ENCODE measurements at regions not wholly inside any gene's neighbourhood (a gene's known extent, or its start where the extent isn't known, plus 50 kb on each side); places are given as distances from the start of the nearest gene placed in this dataset.
"Not testable (repeated sequence)": the region's sequence is repeated elsewhere in the genome, so short reads cannot be mapped to it uniquely, and the experiment has no call there.

DNA sequence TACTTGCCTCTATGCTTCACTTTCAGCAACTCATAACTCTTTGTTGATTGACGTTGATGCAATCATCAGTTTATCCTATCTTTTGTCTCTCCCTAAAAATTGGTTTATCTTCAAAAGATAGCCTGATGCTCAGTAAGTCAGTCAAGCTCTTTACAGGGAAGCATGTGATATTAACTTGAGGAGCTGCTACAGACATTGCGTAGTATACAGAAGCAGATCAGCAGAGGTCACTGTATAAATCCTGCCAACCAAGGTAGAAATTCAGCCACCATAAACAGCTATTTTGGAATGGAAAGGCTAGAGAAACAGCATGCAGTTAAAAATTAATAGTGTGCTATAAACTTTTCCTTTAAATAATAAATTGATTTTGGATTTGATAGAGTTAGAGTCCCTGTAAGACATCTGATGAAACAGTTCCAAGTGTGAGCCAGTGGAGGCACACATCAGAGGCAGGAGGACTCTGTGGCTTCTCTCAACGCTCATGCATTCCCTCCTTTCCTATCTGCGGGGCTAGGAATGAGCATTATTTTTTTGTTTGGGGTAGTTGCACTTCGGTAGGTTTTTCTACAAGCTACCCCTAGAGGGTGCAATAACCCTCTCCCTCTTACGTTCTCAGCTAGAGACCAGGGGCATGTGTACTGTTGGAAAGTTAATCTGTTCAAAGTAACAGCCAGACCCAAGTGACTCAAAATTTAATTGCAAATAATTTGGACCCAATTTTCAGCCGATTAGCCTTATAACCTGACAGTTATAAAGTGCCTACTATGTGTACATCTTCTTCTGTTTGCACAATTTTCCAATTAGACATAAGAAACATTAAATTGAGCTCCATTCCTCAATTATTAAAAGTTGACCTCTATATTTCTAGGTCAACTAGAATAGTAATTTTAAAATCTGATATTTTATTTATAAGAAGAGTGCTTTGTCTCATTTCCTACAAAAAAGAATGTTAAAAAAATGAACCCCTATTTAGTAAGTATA lies 647.7 kb upstream of the SOX9 start:
- DNase-seq (ENCODE audit: low read depth), result peak; percentile 74

DNA sequence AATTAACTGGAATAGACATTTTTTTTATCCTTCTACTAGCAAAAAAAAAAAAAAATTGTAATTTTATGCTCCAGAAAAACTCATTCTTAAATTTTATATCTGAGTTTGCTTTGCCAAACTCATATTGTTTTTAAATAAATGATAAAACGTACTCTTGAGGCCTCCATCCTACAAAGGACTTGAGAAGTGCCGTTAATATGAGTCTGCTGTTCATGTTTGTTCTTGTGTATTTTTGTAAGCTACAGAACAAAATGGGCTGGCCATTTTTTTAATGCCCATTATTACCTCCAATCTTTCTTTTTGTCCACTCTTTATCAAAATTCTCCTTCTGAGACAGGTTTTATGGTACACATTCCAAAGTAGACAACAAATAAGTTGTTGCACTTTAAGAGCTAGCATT lies 643.5 kb upstream of the SOX9 start:
- no peak for DNase-seq (ENCODE audit: low read depth)

DNA sequence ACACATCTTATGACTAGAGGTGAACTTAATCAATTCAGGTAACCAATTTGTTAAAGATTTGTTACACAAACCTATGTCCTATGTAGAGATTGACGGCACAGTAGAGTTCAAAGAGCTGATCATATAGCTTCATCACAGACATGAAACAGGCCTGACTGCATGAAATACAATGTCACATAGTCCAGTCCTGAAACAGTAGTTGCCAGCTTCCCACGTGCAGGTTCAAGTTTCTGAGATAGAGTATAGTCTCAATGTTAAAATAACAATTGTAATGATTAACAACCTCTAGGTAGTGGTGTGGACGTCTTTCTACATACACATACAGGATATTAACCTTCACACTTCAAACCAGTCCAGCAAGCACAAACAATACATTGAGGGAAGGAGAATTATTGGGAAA lies 640.7 kb upstream of the SOX9 start:
- peak; percentile 8 for DNase-seq (ENCODE audit: low read depth)

DNA sequence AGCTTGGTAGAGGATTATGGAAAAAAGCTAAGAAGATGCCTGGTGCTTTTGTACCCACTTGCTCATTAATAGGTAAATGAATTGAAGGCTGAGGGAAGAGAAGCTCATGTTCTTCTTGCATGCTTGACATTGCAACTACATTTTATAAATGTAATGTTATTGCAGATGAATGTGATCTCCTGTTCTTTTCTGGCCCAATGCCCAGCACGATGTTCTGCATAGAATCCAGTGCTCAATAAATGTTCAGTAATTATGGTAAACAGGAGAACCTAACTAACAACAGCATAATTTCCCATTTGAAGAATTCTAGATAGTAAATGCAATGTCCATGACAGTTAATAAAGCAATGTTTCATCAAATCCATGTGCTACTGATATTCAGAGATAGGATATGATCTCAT lies 638.2 kb upstream of the SOX9 start:
- DNase-seq (ENCODE audit: low read depth), result no peak

DNA sequence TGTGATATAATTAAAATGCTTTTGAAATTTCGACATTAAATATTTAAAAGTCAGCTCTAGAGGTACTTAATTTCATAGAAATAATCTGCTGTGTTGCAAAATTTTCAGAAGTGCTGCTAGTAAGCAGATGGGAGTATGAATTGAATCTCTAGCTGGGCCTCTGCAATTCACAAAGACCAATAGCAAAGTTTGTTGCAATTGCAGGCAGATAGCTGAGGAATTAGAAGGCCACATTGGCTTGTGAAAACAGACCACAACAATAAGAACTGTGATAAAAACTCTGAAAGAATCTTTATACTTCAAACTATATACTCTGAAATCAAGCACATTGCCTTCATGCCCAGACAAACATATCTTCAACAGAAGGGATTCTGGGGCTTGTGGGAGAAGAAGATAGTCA lies 636.3 kb upstream of the SOX9 start:
- no peak for DNase-seq (ENCODE audit: low read depth)

DNA sequence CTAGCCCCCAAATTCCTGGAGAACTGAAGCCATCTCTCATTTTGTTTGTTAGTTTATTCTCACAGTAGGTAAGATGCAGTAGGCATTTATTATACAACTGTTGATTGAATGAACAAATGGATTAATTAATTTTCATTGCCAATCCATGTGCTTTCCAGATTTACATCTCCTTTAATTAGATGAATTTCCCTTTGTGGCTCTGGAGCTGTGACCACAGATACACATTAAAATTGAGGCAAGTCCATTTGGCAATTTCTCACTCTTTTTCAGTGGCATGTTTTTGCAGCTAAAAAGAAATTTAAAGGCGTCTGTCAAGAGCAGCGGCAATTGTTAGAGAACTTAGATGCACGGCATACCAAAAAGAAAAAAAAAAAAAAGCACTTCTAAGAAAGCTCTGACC lies 635.4 kb upstream of the SOX9 start:
- DNase-seq (ENCODE audit: low read depth), result no peak

DNA sequence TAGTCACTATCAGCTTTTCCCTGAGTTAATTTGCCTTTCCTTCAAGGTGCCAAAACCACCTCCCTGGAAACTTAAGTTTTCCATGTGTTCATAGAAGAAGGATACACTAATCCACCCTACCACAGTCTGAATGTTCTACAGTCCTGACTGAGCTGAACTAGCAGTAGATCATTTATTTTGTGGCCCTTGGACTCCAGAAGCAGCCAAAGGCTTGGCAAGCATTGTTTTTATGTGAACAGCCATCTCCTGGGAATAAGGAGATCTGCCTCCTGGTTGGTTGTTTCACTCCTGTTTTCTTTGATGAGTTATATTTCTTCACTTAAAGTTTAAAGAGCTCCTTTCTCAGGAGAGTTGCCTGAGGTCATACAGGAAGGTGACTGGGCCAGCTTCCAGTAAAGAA lies 634.6 kb upstream of the SOX9 start:
- peak; percentile 72 for DNase-seq (ENCODE audit: low read depth)

DNA sequence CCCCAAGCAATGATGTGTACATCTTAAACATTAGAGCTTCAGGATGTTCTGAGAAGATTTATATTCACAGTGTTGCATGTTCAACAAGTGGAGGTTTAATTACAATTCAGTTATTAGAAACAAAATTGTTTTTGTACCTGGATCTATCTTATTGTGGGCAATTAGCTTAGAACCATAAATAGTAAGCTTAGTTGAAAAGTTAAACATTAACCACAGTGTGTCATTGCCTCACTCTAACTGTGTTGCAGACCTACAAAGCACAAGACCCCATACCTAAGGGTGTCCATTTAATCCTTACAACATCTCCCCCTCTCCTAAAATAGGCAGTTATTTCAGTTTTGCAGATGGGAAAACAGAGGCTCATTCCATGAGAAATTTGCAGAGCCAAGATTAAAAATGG lies 632.0 kb upstream of the SOX9 start:
- peak; percentile 74 for DNase-seq (ENCODE audit: low read depth)

DNA sequence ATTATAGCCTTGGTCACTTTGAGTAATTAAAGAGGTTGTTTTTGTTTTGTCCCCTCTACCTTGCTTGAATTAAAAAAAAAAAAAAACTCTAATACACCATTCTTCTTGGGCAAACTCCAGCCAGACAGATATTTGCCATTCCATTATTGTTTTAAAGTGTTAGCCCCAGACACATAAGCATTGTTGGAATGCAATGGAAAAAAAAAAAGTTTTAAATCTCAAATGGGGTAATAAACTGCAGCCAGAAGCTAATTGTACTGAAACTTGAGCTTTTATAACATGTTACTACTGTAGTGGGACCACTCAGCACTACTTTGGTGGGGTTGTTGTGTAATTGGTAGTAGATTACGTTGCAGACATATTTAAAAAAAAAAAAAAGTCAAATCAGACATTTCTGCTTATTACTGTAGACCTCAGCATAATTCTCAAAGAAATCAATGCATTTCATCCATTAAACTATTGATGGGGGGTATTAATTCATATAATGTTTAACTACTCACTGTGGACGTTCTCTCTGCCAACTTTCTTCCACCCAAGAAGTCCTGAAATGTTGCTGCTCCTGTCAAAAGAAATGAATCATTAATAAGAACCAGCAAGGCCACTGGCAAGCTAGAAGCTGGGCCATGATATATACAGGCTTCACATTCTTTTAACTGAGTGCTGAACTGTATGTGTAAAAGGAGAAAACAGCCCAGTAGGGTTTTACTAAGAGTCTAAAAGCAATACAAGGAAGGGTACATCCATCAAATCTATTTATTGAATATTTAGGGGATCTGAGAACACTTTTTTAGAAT lies 626.6 kb upstream of the SOX9 start:
- peak; percentile 83 for DNase-seq (ENCODE audit: low read depth)

DNA sequence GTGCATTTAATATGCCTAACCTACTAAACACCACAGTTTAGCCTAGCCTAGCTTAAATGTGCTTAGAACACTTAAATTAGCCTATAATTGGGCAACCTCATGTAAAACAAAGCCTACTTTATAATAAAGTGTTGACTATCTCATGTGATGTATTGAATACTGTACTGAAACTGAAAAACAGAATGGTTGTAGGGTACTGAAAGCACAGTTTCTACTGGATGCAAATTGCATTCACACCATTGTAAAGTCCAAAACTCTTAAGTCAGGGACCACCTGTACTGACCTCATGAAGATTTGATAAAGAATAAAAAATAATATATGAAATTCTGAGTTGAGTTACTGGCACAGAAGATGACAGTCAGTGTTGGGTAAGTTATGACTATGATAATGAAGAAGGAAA lies 625.4 kb upstream of the SOX9 start:
- DNase-seq (ENCODE audit: low read depth), result no peak

DNA sequence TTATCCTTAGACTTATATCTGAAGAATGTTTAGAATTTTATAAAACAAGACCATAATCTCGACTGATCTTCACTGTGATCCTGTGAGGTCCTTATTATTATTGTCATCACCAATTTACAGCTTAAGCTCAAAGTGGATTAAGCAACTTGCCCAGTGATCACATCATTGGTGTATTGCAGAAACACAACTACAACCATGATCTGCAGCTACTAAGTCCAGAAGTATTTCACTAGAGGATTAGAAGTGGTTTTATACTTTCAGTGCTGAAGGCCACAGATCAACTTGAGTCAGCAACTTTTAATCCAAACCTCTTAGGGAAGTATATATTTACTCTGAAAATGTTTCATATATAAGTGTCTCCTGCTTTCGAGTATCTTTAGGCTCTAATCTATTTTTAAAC lies 624.3 kb upstream of the SOX9 start:
- DNase-seq (ENCODE audit: low read depth), result peak; percentile 22

DNA sequence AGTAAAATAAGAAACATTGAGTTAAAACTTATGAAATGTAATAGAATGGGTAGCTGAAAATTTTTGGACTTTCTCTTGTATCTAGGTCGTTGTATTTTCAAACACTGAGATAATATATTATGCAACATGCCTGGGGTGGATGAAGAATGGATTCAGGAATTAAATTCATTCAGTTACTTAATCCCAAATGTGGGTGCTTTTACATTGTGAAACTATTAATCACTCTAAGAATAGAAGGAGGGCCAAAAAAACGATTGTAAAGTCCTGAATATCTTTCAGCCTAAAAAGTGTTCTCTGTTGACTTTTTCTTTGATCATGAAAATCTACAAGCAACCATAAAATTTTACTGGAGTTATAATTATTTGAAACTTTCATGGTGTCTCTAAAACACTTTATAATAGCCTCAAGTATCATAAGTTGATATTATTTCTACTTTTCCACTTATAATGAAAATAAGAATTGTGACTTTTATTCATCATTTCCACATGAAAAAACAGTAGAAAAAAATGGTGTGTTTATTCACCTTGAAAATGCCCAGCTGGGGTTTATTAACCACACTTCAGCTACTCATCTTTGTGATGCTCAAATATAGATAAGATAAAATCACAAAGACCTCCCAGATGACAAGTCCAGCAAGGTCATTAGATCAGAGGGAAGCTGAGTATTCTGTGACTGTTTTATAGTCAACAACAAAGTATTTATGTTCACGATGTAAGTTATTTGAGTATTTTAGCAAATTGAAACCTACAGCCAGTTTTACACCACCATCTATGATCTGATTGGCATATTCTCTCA lies 619.9 kb upstream of the SOX9 start:
- no peak for DNase-seq (ENCODE audit: low read depth)

DNA sequence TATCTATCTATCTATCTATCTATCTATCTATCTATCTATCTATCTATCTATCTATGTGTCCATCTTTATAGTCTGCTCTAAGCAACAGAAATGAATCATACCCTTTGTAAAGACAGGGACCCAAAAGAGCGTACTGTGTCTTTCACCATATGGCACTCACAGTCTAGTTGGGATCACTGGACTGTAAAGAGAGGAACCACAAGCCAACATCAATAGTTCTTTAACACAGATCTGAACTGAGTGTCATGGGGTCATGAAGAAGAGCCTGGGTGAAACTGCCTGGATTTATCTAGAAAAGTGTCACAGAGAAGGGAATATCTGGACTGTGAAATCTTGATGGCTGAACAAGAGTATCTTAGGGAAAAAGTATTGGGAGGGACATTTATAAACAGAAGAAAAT lies 619.1 kb upstream of the SOX9 start:
- DNase-seq (ENCODE audit: low read depth), result no peak

DNA sequence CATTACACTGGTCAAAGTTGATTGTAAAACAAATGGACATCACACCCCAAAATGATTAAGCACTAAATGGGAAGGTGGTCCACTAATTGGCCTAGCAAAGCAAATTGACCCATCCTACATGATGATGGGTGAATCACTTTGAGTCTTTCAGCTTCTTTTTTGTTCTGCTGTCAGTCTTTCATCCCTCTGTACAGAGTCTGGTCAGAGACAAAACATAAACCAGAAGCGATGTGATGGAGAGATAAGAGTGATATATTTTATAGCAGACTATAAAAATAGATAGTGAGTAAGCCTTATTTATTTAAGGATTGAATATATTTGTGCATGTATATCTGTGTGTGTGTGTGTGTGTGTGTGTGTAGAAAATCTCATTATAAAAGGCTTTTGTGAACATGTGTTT lies 618.4 kb upstream of the SOX9 start:
- DNase-seq (ENCODE audit: low read depth), result no peak

DNA sequence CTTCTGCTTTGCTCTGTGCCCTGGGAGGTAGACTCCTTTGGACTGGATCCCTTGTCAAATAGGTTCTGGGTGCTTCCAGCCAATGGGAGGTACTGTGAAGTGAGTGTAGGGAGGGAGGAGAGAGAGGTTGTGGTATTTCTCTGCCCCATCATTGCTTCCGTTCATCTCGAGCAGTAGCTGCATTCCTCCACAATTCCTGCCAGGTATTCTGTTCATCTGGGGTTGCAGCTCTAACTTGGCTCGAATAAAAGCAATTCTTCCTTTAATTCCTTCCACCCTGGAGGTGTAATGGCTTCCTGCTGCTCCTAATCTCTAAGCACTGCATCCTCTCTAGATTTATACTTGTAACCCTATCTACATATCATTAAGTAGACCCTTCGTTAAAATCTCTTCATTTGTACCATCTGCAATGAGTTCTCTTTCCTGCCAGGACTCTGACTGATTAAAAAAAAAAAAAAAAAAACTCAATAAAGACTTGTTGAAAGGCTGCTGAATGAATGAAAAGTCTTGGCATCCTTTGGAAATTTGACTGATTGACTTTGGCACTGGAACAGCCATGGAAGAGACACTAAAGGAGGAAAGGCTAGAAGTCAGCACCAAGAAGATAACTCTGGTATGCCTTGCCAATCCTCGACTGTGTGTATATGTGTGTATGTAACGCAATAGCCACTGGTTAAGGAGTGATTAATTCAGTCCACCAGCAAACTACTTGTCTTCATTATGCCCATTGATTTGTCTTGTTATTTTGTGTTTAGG lies 616.9 kb upstream of the SOX9 start:
- no peak for DNase-seq (ENCODE audit: low read depth)

DNA sequence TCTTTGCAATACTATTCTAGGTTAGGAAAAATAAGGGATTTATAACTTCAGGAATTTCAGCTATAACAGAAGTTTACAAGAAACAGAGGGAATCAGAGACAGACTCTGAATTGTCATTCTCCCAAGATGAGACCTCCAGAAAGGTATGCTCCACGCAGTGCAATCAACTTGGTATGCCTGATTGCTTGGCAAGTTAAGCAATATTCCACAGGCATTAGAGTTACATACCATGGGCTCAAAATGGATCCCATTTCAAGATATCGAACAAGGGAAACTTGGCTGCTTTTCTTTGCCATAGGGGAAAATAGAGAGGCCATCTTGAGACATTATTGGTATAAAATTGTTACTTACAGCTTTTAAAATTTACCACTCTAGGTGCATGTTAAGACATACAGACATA lies 615.6 kb upstream of the SOX9 start:
- DNase-seq (ENCODE audit: low read depth), result peak; percentile 30

DNA sequence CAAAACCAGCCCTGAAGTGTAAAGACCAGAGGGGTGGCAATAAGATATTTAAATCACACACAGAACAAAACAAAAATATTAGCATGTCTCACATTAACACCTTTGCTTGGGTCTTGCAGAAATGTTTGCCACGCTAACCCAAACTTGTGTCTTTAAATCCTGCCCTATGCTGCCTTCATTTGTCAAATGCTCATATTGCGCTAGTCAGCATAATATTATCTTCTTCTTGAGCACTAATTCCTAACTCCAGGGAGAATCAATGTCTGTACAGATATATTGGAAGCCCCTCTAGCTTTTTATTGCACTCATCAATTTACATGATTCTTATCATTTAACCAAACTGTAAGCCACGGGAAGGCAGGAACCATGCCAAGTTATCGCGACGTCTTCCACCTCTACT lies 614.8 kb upstream of the SOX9 start:
- no peak for DNase-seq (ENCODE audit: low read depth)

DNA sequence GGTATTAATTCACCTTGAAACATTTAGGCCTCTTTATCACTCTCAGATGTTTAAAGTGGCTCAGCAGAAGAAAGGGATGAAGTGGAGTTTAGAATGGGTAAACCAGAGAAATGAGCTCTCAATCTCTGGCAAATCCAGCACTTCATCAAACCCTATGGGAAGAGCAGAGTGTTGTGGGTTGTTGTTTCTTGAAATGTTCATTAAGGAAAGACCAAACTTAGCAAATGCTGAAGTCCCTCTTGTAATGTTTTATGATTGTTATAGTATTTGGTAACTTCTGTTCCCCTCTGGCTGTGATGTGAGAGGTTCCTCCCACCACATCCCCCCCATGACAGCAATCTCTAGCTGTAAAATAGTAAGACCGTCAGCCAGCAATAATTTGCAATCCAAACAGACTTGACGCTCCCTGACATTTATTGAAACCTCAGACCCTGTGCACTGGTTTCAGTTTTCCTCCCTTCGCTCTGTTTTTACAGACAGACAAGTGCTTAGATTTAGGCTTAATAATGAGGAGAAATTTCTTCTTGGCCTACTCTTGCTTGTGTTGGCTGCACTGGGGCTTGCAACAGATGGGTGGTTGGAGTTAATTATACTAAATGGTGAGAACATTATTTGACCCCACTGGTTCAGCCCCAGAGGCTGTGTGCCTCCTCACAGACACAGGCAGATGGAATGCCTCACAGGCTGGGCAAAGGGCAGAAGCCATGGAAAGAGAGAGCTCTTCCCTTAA lies 609.4 kb upstream of the SOX9 start:
- no peak for DNase-seq (ENCODE audit: low read depth)

DNA sequence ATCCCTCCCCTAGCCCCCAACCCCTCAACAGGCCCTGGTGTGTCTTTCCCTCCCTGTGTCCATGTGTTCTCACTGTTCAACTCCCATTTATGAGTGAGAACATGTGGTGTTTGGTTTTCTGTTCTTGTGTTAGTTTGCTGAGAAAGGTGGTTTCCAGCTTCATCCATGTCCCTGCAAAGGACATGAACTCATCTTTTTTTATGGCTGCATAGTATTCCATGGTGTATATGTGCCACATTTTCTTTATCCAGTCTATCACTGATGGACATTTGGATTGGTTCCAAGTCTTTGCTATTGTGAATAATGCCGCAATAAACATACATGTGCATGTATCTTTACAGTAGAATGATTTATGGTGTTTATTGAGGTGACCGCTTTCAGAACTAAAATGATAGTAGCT lies 607.1 kb upstream of the SOX9 start:
- not testable (repeated sequence) for DNase-seq (ENCODE audit: low read depth)

DNA sequence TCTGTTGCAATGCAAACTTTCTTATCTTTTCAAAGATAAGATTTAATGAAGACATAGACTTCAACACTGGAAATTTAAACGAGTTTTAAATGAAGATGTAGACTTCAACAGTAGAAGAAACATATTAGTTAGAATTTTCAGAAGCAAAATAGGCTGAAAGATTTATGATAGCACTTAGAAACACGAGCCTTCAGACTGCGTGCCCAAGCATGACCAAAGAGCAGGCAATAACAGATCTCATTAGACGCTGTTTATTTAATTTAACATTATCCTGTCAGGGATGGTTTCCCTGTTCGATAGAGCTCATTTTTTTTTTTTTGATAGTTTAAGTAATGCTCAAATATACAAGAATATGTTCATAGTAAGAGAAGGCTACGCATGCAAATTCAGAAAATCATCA lies 604.7 kb upstream of the SOX9 start:
- DNase-seq (ENCODE audit: low read depth), result no peak

DNA sequence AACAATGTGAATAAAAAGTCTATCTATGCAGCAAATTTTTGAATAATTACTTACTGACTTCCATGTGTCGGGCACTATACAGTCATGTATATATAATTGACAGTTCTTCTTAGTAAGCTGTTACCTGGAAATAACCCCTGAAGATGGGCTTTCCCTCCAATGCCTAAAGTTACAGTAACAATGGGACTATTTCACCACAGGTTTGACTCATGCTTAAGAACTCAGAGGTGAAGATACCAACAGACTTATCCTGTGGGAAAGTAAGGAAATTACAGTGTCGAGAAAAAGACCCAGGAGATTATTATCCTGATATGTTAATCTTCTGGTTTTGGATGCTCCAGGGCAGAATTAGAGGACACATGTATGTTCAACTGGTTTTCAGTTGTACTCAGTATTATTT lies 601.5 kb upstream of the SOX9 start:
- peak; percentile 80 for DNase-seq (ENCODE audit: low read depth)
